Activated CD4-positive, alpha-beta T cell treated with anti-CD3 and anti-CD28 coated beads for 4 hours (primary cell): ENCODE measurements at regions not wholly inside any gene's neighbourhood (a gene's known extent, or its start where the extent isn't known, plus 50 kb on each side); places are given as distances from the start of the nearest gene placed in this dataset.
"Not testable (repeated sequence)": the region's sequence is repeated elsewhere in the genome, so short reads cannot be mapped to it uniquely, and the experiment has no call there.

Experiments
- DNase-seq, 2 donors: peaks; one replicate each; pipeline ENCODE4 v3.0.0-alpha.2; 2020

- DNase-seq: not testable (repeated sequence)
Measured at GRCh38 chr9:67708109-67708508, 150.6 kb upstream of the ANKRD20A1 start.

GRCh38 chr9:67711429-67711828 is 147.3 kb upstream of the ANKRD20A1 start:
- not testable (repeated sequence) for DNase-seq

DNA sequence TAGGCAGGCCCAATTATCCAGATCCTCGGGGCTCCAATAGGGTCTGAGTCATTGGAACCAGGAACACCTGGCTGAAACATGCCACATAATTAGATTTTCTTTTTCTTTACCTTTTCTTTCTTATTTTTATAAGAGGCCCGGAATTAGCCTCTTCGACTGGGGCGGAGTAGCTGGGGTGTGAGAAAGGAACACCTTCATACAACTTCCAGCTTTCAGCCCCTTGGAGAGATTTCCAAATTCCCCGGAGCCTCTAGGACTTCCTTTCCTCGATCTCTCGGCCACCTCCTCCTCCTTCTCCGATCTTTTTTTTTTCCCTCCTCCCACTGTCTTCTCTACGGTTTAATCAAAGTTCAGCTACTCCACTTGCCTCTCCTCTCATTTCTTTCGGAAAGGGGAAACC is 146.8 kb upstream of the ANKRD20A1 start:
- DNase-seq: not testable (repeated sequence)

DNA sequence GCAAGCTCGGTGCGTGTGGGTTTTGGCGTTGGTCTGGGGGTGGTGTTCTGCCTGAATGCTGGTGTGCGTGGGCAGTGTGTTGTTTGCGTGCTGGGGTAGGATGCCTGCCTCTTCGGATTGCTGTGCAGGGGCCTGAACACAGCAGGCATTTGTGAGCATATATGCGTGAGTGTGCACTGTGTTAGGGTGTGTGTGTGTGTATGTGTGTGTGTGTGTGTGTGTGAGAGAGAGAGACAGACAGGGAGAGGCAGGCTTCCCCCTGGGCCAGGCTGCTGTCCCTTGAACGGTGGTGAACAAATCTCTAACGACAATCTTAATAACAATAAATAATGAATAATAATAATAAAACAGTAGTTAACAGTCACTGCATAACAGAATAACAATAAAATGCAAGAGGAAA is 145.8 kb upstream of the ANKRD20A1 start:
- DNase-seq: not testable (repeated sequence)

DNA sequence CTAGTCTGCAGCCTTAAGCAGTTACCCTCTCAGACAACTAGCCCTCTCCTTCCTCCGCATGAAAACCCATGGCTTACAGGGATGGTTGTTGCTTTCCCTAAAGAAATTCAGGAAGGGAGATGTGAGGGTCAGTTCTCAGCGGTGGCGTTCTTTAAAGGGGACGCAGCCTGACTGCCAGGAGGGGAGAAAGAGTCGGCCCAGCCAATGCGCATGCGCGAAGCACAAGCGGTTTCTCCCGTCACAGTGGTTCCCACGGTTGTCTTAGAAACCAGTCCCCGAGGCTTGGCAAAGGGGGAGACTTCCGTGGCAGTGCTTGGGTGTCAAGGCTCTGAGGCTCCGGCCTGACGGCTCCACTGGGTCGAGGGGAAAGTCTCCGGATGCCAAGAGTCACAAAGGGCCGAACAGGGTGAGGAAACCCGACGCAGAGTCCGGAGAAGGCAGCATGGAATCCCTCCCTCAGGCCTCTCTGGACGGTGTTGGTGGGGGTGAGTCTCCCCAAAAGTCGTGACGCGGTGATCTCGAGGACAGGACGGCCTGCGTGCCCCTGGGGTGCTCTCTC is 140.8 kb upstream of the ANKRD20A1 start:
- peak in 1 of 2 donors; percentile 11 for DNase-seq

DNA sequence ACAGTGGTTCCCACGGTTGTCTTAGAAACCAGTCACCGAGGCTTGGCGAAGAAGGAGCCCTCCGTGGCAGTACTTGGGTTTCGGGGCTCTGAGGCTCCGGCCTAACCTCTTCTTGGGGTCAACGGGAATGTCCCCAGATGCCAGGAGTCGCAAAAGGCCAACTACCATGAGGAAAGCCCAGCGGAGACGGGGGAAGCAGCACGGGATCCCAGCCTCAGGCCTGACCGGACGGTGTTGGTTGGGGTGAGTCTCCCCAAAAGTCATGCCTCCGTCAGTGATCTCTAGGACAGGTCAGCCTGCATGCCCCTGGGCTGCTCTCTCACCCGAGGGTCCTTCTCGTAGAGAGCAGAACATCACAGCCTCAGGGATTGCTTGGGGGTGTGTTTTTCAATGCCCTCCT is 138.2 kb upstream of the ANKRD20A1 start:
- not testable (repeated sequence) for DNase-seq

DNA sequence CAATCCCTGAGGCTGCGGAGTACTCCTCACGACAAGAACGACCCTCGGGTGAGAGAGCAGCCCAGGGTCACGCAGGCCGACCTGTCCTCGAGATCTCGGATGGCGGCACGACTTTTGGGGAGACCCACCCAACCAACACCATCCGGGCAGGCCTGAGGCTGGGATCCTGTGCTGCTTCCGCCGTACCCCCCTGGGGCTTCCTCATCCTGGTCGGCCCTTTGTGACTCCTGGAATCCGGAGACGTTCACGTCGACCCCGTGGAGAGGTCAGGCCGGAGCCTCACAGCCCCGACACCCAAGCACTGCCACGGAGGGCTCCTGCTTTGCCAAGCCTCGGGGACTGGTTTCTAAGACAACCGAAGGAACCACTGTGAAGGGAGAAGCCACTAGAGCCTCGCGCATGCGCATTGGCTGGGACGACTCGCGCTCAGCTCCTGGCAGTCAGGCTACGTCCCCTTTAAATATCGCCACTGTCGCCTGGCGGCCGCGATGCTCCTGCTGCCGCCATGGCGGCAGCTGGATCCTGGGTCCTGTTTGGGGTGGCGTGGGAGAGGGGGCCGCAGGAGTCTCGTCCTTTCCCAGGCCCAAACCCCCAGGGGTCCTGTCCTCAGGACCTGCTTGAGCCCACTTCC is 136.2 kb upstream of the ANKRD20A1 start:
- DNase-seq: not testable (repeated sequence)

DNA sequence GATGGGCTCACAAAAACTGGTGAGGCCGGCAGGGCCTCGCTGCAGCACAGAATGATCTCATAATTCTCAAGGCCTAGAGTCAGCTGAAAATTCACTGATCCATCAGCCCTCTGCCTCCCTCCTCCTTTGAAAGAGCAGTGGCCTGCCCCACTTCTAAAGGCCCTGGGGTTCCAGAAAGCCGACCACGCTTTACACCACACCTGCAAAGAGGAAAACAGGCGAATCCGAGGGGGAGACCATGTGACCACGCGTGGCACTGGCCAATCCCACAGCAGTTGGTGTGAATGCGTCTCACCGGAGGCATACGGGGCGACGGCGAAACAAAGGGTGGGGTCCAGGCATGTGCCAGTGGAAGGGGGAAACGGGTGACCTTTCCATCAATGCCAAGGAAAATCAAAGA is 135.5 kb upstream of the ANKRD20A1 start:
- peak in 1 of 2 donors; percentile 1 for DNase-seq

DNA sequence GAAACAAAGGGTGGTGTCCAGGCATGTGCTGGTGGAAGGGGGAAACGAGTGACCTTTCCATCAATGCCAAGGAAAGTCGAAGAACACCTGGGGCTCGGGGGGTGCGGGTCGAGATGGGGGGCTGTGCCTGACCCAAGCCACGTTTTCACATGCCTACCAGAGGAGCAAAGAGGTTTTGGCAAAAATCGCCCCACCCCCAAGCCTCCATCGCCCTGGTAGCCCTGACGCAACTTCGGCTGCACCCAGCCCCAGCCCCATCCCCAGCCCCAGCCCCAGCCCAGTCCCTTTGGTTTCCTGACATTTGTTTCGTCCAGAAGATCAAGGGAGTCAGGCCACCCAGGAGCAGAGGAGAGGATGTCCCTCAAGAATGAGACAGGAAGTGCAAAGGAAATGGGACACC is 133.8 kb upstream of the ANKRD20A1 start:
- DNase-seq: peak; percentile 18 to 32

DNA sequence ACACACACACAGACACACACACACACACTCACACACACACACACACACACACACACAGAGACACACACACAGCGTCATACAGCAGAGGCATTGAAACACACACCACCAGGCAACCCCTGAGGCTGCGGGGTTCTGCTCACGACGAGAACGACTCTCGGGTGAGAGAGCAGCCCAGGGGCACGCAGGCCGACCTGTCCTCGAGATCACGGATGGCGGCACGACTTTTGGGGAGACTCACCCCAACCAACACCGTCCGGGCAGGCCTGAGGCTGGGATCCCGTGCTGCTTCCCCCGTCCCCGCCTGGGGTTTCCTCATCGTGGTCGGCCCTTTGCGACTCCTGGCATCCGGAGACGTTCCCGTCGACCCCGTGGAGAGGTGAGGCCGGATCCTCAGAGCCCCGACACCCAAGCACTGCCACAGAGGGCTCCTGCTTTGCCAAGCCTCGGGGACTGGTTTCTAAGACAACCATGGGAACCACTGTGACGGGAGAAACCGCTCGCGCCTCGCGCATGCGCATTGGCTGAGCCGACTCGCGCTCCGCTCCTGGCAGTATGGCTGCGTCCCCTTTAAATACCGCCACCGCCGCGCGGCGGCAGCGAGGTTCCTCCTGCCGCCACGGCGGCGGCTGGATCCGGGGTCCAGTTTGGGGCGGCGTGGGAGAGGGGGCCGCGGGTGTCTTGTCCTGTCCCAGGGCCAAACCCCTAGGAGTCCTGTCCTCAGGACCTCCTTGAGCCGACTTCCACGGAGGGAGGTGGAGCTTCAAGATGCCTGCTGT is 132.3 kb upstream of the ANKRD20A1 start:
- DNase-seq: peak; percentile 4 to 5

DNA sequence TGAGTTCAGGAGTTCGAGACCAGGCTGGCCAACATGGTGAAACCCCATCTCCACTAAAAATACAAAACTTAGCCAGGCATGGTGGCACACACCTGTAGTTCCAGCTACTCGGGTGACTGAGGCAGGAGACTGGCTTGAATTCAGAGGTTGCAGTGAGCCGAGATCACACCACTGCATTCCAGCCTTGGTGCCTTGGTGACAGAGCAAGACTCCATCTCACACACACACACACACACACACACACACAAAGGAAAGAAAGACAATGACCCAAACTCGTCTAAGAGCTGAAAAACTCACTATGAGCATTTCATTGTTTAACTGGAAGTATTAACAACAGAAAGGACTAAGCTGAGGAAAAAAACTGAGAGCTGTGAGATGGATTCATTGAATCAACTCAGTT is 95.6 kb upstream of the ANKRD20A1 start:
- DNase-seq: not testable (repeated sequence)

DNA sequence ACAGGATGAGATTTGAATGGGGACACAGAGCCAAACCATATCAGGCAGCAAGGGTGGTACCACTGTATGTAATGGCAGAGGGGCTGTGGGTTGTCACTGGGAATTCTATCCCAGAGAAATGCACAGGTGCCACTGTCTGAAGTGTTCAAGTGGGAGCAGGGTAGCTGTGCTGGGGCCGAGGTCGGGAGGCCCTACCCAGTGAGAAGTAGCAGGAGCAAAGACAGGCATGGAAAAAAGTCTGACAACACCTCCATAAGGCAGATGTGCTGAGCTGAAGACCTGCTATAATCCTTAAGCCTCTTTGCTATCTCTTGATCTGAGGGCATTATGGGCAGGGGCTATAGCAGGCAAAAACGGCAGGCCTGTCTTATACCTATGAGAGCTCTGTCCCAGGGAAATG is 86.9 kb upstream of the ANKRD20A1 start:
- DNase-seq: not testable (repeated sequence)

DNA sequence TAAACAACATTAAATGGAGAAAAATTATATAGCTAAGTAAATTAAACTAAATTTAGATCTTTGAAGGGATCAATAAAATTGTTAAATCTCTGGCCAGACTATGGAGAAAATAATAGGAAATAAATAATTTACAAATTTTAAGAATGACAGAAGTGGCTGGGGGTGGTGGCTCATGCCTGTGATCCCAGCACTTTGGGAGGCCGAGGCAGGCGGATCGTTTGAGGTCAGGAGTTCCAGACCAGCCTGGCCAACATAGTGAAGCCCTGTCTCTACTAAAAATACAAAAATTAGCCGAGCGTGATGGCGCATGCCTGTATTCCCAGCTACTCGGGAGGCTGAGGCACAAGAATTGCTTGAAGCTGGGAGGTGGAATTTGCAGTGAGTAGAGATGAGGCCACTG is 58.6 kb upstream of the ANKRD20A1 start:
- not testable (repeated sequence) for DNase-seq
